Prostate gland (tissue), 2 donors: ENCODE measurements at regions not wholly inside any gene's neighbourhood (a gene's known extent, or its start where the extent isn't known, plus 50 kb on each side); places are given as distances from the start of the nearest gene placed in this dataset.

Experiments
- POLR2A ChIP-seq: fragments of 450-650 bp; IDR thresholded peaks from one replicate; pipeline ENCODE4 v1.6.1; 2016; ENCODE audit warnings: antibody characterized with exemption, mild to moderate bottlenecking
- POLR2AphosphoS5 ChIP-seq: sonication (generic); formaldehyde crosslinking; IDR thresholded peaks from one replicate; pipeline ENCODE4 v1.6.1; 2017; ENCODE audit warnings: antibody characterized with exemption
- TF ChIP-seq, protein P1 (sequence below), 4 experiments: fragments of 200-600 bp in 2 of 4; fragments of 450-650 bp in 2 of 4; sonication (generic) in 2 of 4; IDR thresholded peaks; 1 replicate in 3 of 4; 2 replicates in 1 of 4; pipeline ENCODE4 v1.5.1; 2016 to 2019; ENCODE audit warnings: antibody characterized with exemption in 4 of 4, mild to moderate bottlenecking in 2 of 4, moderate library complexity in 2 of 4

DNA sequence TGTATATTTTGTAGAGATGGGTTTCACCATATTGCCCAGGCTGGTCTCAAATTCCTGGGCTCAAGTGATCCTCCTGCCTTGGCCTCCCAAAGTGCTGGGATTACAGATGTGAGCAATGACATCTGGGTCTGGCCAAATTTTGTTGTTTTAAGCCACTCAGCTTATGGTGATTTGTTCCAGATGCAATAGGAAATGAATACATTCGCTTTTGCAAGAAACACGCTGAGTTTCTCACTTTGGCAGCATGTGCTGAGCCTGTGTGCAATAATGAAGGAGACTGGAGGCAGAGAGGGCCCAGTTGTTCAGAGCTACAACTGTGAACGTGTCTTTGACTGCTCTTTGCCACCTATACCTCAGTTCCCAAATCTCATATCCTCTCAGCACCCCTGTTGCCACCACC is 56.4 kb downstream of the KIF4B start:
- TF ChIP-seq POLR2AphosphoS5, result no peak
- TF ChIP-seq, protein P1, sequence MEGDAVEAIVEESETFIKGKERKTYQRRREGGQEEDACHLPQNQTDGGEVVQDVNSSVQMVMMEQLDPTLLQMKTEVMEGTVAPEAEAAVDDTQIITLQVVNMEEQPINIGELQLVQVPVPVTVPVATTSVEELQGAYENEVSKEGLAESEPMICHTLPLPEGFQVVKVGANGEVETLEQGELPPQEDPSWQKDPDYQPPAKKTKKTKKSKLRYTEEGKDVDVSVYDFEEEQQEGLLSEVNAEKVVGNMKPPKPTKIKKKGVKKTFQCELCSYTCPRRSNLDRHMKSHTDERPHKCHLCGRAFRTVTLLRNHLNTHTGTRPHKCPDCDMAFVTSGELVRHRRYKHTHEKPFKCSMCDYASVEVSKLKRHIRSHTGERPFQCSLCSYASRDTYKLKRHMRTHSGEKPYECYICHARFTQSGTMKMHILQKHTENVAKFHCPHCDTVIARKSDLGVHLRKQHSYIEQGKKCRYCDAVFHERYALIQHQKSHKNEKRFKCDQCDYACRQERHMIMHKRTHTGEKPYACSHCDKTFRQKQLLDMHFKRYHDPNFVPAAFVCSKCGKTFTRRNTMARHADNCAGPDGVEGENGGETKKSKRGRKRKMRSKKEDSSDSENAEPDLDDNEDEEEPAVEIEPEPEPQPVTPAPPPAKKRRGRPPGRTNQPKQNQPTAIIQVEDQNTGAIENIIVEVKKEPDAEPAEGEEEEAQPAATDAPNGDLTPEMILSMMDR (IDR thresholded peaks at IDR 0.05), result no peak
- no peak for TF ChIP-seq POLR2A
